ENCODE measurements at regions not wholly inside any gene's neighbourhood (a gene's known extent, or its start where the extent isn't known, plus 50 kb on each side); places are given as distances from the start of the nearest gene placed in this dataset.

DNA sequence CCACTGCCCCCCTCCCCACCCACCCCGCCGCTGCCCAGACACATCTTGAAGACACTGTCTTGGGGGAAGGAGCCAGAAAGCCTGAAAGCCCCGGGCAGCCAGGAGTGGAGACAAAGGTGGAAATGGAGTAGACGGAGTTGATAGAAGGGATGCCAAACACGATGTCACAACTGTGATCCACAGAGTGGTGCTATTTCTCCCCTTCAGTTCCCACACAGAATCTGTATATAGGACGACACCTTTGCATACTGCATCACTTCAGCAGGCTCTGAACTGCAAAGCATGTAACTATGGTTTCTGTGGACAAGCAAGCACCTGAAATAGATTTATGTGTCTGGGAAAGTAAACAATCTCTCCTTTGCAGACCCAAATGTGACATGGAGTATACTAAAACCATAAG is 56.4 kb upstream of the F13A1 start:
- no peaks in the 10 kb centered on the region for H3K9me3 ChIP-seq (ENCODE audit: insufficient read depth, low read length)
- no peaks in the 10 kb centered on the region for H4K20me1 ChIP-seq (ENCODE audit: low read depth, low read length)
- no peak overlapping the region for H3K27ac ChIP-seq (ENCODE audit: low read depth, low read length)
- no peak overlapping the region for H3K9ac ChIP-seq (ENCODE audit: low read length)
- H3K27me3 ChIP-seq (ENCODE audit: low read length): no peaks in the 10 kb centered on the region
- H3K4me2 ChIP-seq (ENCODE audit: low read depth, low read length, poor library complexity, severe bottlenecking): no peak overlapping the region
- H3K36me3 ChIP-seq (ENCODE audit: low read length): no peaks in the 10 kb centered on the region
- no peaks in the 10 kb centered on the region for H3F3A ChIP-seq (ENCODE audit: insufficient read depth)
- TF ChIP-seq, protein P1, sequence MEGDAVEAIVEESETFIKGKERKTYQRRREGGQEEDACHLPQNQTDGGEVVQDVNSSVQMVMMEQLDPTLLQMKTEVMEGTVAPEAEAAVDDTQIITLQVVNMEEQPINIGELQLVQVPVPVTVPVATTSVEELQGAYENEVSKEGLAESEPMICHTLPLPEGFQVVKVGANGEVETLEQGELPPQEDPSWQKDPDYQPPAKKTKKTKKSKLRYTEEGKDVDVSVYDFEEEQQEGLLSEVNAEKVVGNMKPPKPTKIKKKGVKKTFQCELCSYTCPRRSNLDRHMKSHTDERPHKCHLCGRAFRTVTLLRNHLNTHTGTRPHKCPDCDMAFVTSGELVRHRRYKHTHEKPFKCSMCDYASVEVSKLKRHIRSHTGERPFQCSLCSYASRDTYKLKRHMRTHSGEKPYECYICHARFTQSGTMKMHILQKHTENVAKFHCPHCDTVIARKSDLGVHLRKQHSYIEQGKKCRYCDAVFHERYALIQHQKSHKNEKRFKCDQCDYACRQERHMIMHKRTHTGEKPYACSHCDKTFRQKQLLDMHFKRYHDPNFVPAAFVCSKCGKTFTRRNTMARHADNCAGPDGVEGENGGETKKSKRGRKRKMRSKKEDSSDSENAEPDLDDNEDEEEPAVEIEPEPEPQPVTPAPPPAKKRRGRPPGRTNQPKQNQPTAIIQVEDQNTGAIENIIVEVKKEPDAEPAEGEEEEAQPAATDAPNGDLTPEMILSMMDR (IDR thresholded peaks at IDR 0.05; ENCODE audit: insufficient read depth, low read length, poor library complexity, severe bottlenecking): no peak
- no peak for TF ChIP-seq EZH2phosphoT487 (conservative IDR thresholded peaks at IDR 0.05; ENCODE audit: low read length)
- no peaks in the 10 kb centered on the region for H3K9me2 ChIP-seq (replicated peaks; ENCODE audit: insufficient read depth, low read length)
- H2AFZ ChIP-seq (ENCODE audit: low read depth, low read length, severe bottlenecking): no peak overlapping the region
- no peaks in the 10 kb centered on the region for H3K79me2 ChIP-seq (ENCODE audit: insufficient read depth, low read length)
- H3K4me3 ChIP-seq (ENCODE audit: insufficient read depth, low read length, poor library complexity, severe bottlenecking): no peak overlapping the region

DNA sequence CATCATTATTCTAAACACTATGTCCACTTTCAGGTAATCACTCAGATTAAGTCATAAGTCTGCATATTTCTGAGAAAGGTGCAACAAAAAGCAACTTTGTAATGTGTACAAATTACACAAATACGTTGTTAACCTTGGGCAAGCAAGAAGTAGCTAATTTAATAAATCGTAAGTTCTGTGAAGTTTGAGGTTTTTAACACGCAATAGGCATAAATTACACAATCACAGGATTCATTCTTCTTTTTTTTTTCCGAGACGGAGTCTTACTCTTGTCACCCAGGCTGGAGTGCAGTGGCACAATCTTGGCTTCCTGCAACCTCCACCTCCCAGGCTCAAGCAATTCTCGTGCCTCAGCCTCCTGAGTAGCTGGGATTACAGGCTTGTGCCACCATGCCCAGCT is 57.2 kb upstream of the F13A1 start:
- no peak overlapping the region for H3K4me2 ChIP-seq (ENCODE audit: low read depth, low read length, poor library complexity, severe bottlenecking)
- H2AFZ ChIP-seq (ENCODE audit: low read depth, low read length, severe bottlenecking): no peak overlapping the region
- H3K27me3 ChIP-seq (ENCODE audit: low read length): no peaks in the 10 kb centered on the region
- no peaks in the 10 kb centered on the region for H4K20me1 ChIP-seq (ENCODE audit: low read depth, low read length)
- H3K36me3 ChIP-seq (ENCODE audit: low read length): no peaks in the 10 kb centered on the region
- H3F3A ChIP-seq (ENCODE audit: insufficient read depth): no peaks in the 10 kb centered on the region
- TF ChIP-seq, protein P1 (IDR thresholded peaks at IDR 0.05; ENCODE audit: insufficient read depth, low read length, poor library complexity, severe bottlenecking): no peak
- TF ChIP-seq EZH2phosphoT487 (conservative IDR thresholded peaks at IDR 0.05; ENCODE audit: low read length): no peak
- no peaks in the 10 kb centered on the region for H3K9me3 ChIP-seq (ENCODE audit: insufficient read depth, low read length)
- no peak overlapping the region for H3K27ac ChIP-seq (ENCODE audit: low read depth, low read length)
- H3K79me2 ChIP-seq (ENCODE audit: insufficient read depth, low read length): no peaks in the 10 kb centered on the region
- H3K9ac ChIP-seq (ENCODE audit: low read length): no peak overlapping the region
- H3K9me2 ChIP-seq (replicated peaks; ENCODE audit: insufficient read depth, low read length): no peaks in the 10 kb centered on the region
- no peak overlapping the region for H3K4me3 ChIP-seq (ENCODE audit: insufficient read depth, low read length, poor library complexity, severe bottlenecking)

DNA sequence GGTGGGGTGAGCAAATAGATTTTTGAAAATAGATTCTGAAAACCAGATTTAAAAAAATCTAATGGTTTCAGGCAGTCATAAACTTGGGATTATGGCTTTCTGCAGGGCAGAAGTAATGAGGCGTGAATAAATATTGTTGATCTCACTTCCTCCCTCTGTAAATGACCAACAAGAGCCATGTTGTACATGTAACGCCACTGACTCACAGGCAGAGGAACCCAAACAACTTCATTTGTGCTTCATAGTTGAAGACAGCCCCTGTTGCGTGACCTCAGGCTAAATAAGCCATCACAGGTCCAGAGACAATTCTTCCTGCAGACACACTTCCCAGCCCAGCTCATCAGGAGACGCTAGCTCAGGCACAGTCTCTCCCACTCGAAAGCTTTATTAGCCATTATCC is 59.1 kb upstream of the F13A1 start:
- Histone ChIP-seq H3K27me3 (ENCODE audit: low read length) (no peaks in the 10 kb centered on the region), H3K4me2 (ENCODE audit: low read depth, low read length, poor library complexity, severe bottlenecking) (no peak overlapping the region), H3K79me2 (ENCODE audit: insufficient read depth, low read length) (no peaks in the 10 kb centered on the region)

More for the DNA sequence above, 59.1 kb upstream of the F13A1 start:
- H3K4me3 ChIP-seq (ENCODE audit: insufficient read depth, low read length, poor library complexity, severe bottlenecking): no peak overlapping the region
- no peaks in the 10 kb centered on the region for H3K9me3 ChIP-seq (ENCODE audit: insufficient read depth, low read length)
- H3K27ac ChIP-seq (ENCODE audit: low read depth, low read length): no peak overlapping the region
- no peaks in the 10 kb centered on the region for H3K9me2 ChIP-seq (replicated peaks; ENCODE audit: insufficient read depth, low read length)
- no peaks in the 10 kb centered on the region for H3F3A ChIP-seq (ENCODE audit: insufficient read depth)
- TF ChIP-seq, protein P1 (IDR thresholded peaks at IDR 0.05; ENCODE audit: insufficient read depth, low read length, poor library complexity, severe bottlenecking): no peak
- no peak for TF ChIP-seq EZH2phosphoT487 (conservative IDR thresholded peaks at IDR 0.05; ENCODE audit: low read length)
- no peak overlapping the region for H3K9ac ChIP-seq (ENCODE audit: low read length)
- no peaks in the 10 kb centered on the region for H3K36me3 ChIP-seq (ENCODE audit: low read length)
- no peaks in the 10 kb centered on the region for H4K20me1 ChIP-seq (ENCODE audit: low read depth, low read length)
- H2AFZ ChIP-seq (ENCODE audit: low read depth, low read length, severe bottlenecking): no peak overlapping the region
